ENCODE measurements at regions not wholly inside any gene's neighbourhood (a gene's known extent, or its start where the extent isn't known, plus 50 kb on each side); places are given as distances from the start of the nearest gene placed in this dataset.

DNA sequence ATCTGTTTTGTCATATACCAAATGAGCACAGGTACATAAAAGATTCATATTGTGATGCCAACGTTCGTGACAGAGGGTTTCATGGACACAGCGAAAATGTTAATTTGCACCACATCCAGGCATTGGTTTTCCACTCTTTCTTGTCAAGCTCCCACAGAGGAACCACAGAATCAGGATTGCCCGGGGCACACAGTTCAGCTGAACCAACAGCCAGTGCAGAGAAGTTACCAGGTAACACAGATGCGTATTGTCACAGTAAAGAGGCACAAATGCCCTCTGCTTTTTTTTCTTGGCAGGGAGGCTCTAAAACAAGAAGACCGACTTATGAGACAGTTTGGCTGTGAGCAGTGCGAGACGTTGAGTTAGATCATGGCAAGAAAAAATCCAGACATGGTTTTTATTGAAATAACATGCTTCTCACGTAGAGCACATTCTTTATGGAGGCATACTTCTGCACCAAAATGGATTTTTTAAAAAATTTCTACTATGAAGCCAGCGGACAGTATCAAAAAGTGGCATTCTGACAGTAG lies 331.1 kb upstream of the KIAA1217 start:
- TF ChIP-seq, protein P1, sequence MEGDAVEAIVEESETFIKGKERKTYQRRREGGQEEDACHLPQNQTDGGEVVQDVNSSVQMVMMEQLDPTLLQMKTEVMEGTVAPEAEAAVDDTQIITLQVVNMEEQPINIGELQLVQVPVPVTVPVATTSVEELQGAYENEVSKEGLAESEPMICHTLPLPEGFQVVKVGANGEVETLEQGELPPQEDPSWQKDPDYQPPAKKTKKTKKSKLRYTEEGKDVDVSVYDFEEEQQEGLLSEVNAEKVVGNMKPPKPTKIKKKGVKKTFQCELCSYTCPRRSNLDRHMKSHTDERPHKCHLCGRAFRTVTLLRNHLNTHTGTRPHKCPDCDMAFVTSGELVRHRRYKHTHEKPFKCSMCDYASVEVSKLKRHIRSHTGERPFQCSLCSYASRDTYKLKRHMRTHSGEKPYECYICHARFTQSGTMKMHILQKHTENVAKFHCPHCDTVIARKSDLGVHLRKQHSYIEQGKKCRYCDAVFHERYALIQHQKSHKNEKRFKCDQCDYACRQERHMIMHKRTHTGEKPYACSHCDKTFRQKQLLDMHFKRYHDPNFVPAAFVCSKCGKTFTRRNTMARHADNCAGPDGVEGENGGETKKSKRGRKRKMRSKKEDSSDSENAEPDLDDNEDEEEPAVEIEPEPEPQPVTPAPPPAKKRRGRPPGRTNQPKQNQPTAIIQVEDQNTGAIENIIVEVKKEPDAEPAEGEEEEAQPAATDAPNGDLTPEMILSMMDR (conservative IDR thresholded peaks at IDR 0.05; ENCODE audit: low read length) = no peak
- TF ChIP-seq EZH2phosphoT487 (IDR thresholded peaks at IDR 0.05; ENCODE audit: borderline replicate concordance) = no peak
